ENCODE measurements at regions not wholly inside any gene's neighbourhood (a gene's known extent, or its start where the extent isn't known, plus 50 kb on each side); places are given as distances from the start of the nearest gene placed in this dataset.

DNA sequence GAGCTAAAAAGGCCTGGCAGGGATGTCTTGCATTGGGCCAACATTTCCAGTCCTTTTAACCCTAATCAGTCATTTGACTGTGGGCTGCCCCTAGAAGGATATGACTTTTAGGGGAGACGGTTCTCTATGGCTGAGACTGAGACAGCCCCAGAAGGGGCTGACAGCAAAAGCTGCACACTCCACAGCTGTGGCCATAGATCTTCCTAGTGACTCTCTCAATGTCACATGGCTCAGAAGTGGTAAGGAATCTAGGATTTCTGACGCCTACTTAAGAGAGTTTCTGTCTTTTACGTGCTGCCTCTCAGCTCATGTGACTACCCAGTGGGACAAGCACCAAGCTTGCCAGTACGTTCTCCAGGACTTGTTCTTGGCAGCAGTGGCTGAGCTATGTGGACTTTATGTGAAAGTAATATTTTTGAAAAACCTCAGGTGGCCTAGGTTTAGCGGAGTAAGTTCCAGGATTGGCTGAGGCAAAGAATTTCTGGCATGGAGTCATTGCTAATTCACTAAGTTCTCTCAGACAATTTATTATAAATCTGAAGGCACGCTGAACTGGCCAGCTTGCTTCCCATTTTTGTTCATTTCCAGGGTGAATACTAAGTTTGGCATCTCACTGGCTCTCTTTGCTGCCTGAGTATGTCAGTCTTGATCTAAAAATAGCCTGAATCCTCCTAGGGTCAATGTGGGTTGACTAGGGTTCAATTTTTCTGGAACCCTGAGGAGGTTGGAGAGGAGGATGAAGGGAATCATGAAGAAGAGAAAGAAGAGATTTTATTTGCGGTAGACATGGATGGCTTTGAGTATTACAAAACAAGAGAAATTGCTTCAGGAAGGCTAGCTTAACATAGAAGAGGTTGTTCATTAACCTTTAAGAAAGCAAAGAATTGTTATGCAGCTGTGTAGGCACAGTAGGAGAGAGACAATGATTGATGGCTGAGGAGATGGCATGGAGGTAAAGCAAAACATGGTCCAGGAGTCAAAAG lies 271.8 kb downstream of the AEBP2 start (continued):
- TF ChIP-seq, protein P1, sequence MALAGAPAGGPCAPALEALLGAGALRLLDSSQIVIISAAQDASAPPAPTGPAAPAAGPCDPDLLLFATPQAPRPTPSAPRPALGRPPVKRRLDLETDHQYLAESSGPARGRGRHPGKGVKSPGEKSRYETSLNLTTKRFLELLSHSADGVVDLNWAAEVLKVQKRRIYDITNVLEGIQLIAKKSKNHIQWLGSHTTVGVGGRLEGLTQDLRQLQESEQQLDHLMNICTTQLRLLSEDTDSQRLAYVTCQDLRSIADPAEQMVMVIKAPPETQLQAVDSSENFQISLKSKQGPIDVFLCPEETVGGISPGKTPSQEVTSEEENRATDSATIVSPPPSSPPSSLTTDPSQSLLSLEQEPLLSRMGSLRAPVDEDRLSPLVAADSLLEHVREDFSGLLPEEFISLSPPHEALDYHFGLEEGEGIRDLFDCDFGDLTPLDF (CRISPR knock-in tag; IDR thresholded peaks at IDR 0.05), result no peak
- TF ChIP-seq, protein P2, sequence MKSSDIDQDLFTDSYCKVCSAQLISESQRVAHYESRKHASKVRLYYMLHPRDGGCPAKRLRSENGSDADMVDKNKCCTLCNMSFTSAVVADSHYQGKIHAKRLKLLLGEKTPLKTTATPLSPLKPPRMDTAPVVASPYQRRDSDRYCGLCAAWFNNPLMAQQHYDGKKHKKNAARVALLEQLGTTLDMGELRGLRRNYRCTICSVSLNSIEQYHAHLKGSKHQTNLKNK (CRISPR knock-in tag; IDR thresholded peaks at IDR 0.05), result no peak
- TF ChIP-seq, protein P3, sequence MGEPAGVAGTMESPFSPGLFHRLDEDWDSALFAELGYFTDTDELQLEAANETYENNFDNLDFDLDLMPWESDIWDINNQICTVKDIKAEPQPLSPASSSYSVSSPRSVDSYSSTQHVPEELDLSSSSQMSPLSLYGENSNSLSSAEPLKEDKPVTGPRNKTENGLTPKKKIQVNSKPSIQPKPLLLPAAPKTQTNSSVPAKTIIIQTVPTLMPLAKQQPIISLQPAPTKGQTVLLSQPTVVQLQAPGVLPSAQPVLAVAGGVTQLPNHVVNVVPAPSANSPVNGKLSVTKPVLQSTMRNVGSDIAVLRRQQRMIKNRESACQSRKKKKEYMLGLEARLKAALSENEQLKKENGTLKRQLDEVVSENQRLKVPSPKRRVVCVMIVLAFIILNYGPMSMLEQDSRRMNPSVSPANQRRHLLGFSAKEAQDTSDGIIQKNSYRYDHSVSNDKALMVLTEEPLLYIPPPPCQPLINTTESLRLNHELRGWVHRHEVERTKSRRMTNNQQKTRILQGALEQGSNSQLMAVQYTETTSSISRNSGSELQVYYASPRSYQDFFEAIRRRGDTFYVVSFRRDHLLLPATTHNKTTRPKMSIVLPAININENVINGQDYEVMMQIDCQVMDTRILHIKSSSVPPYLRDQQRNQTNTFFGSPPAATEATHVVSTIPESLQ (CRISPR knock-in tag; IDR thresholded peaks at IDR 0.05), result no peak
- no peak for TF ChIP-seq PRRX2 (CRISPR knock-in tag; IDR thresholded peaks at IDR 0.05)
- TF ChIP-seq TCF7 (CRISPR knock-in tag; IDR thresholded peaks at IDR 0.05; ENCODE audit: low read depth), result no peak

DNA sequence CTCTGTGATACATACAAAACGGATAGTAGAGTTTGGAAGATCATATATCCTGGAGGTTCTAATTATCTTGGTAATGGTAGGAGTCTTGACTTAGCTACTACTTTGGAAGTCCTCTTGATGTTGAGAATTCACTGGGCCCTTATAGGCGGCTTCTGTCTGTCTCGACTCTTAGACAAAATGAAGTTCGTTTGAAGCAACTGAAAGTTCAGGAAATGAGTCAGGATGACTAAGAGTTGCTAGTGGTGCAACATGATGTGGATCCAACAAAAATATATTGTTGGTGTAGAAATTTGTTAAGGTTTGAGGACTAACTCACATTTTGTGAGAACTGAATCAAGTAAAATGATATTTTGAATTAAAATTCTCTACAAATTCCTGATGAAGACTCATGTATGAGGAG lies 272.7 kb downstream of the AEBP2 start:
- Mint-ChIP-seq H3K4me1 (no peaks in the 10 kb centered on the region), H3K27me3 (ENCODE audit: low read depth) (no peaks in the 10 kb centered on the region), H3K27ac (no peak overlapping the region), H3K4me3 (no peak overlapping the region), H3K36me3 (peaks cover 6% of the 10 kb centered on the region; the same call in 1 of the 2 replicates), H3K9me3 (peaks cover 28% of the 10 kb centered on the region)
- ChIA-PET POLR2A (no interaction called here), CTCF (no interaction called here)
- no peak for ATAC-seq
- TF ChIP-seq KAT7 (CRISPR knock-in tag; IDR thresholded peaks at IDR 0.05; ENCODE audit: borderline replicate concordance), result no peak
- TF ChIP-seq ZNF263 (CRISPR knock-in tag; IDR thresholded peaks at IDR 0.05; ENCODE audit: low read depth), result no peak
- TF ChIP-seq SMAD3 (CRISPR knock-in tag; IDR thresholded peaks at IDR 0.05; ENCODE audit: borderline replicate concordance), result no peak
- TF ChIP-seq NR1H2 (CRISPR knock-in tag; IDR thresholded peaks at IDR 0.05), result no peak
- TF ChIP-seq, protein P4, sequence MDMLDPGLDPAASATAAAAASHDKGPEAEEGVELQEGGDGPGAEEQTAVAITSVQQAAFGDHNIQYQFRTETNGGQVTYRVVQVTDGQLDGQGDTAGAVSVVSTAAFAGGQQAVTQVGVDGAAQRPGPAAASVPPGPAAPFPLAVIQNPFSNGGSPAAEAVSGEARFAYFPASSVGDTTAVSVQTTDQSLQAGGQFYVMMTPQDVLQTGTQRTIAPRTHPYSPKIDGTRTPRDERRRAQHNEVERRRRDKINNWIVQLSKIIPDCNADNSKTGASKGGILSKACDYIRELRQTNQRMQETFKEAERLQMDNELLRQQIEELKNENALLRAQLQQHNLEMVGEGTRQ (CRISPR knock-in tag; IDR thresholded peaks at IDR 0.05), result no peak
- TF ChIP-seq SMAD4 (CRISPR knock-in tag; IDR thresholded peaks at IDR 0.05), result no peak
- no peak for TF ChIP-seq CREB1 (CRISPR knock-in tag; IDR thresholded peaks at IDR 0.05)
- TF ChIP-seq NR3C1 (CRISPR knock-in tag; conservative IDR thresholded peaks at IDR 0.05; ENCODE audit: low read depth), result no peak
- TF ChIP-seq, protein P5, sequence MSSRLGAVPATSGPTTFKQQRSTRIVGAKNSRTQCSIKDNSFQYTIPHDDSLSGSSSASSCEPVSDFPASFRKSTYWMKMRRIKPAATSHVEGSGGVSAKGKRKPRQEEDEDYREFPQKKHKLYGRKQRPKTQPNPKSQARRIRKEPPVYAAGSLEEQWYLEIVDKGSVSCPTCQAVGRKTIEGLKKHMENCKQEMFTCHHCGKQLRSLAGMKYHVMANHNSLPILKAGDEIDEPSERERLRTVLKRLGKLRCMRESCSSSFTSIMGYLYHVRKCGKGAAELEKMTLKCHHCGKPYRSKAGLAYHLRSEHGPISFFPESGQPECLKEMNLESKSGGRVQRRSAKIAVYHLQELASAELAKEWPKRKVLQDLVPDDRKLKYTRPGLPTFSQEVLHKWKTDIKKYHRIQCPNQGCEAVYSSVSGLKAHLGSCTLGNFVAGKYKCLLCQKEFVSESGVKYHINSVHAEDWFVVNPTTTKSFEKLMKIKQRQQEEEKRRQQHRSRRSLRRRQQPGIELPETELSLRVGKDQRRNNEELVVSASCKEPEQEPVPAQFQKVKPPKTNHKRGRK (CRISPR knock-in tag; IDR thresholded peaks at IDR 0.05; ENCODE audit: borderline replicate concordance), result no peak
- no peak for TF ChIP-seq ZNF423 (CRISPR knock-in tag; IDR thresholded peaks at IDR 0.05)
- TF ChIP-seq, protein P6, sequence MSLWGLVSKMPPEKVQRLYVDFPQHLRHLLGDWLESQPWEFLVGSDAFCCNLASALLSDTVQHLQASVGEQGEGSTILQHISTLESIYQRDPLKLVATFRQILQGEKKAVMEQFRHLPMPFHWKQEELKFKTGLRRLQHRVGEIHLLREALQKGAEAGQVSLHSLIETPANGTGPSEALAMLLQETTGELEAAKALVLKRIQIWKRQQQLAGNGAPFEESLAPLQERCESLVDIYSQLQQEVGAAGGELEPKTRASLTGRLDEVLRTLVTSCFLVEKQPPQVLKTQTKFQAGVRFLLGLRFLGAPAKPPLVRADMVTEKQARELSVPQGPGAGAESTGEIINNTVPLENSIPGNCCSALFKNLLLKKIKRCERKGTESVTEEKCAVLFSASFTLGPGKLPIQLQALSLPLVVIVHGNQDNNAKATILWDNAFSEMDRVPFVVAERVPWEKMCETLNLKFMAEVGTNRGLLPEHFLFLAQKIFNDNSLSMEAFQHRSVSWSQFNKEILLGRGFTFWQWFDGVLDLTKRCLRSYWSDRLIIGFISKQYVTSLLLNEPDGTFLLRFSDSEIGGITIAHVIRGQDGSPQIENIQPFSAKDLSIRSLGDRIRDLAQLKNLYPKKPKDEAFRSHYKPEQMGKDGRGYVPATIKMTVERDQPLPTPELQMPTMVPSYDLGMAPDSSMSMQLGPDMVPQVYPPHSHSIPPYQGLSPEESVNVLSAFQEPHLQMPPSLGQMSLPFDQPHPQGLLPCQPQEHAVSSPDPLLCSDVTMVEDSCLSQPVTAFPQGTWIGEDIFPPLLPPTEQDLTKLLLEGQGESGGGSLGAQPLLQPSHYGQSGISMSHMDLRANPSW (CRISPR knock-in tag; conservative IDR thresholded peaks at IDR 0.05; ENCODE audit: low read depth), result no peak
- DNase-seq (ENCODE audit: low spot score), result no peak
